ENCODE measurements at regions not wholly inside any gene's neighbourhood (a gene's known extent, or its start where the extent isn't known, plus 50 kb on each side); places are given as distances from the start of the nearest gene placed in this dataset.

GRCh38 chr7:118644346-118644745 lies 419.8 kb downstream of the ANKRD7 start:
- Histone ChIP-seq H3K79me2 (ENCODE audit: insufficient read depth, low read length) (no peaks in the 10 kb centered on the region), H3K9me2 (replicated peaks; ENCODE audit: insufficient read depth, low read length) (no peaks in the 10 kb centered on the region), H3K27me3 (ENCODE audit: low read length) (no peaks in the 10 kb centered on the region), H4K20me1 (ENCODE audit: low read depth, low read length) (no peaks in the 10 kb centered on the region), H3K36me3 (ENCODE audit: low read length) (no peaks in the 10 kb centered on the region), H2AFZ (ENCODE audit: low read depth, low read length, severe bottlenecking) (no peak overlapping the region), H3K4me2 (ENCODE audit: low read depth, low read length, poor library complexity, severe bottlenecking) (no peak overlapping the region), H3K9ac (ENCODE audit: low read length) (no peak overlapping the region), H3K9me3 (ENCODE audit: insufficient read depth, low read length) (no peaks in the 10 kb centered on the region), H3K27ac (ENCODE audit: low read depth, low read length) (no peak overlapping the region), H3F3A (ENCODE audit: insufficient read depth) (no peaks in the 10 kb centered on the region), H3K4me3 (ENCODE audit: insufficient read depth, low read length, poor library complexity, severe bottlenecking) (no peak overlapping the region)
- TF ChIP-seq, protein P1, sequence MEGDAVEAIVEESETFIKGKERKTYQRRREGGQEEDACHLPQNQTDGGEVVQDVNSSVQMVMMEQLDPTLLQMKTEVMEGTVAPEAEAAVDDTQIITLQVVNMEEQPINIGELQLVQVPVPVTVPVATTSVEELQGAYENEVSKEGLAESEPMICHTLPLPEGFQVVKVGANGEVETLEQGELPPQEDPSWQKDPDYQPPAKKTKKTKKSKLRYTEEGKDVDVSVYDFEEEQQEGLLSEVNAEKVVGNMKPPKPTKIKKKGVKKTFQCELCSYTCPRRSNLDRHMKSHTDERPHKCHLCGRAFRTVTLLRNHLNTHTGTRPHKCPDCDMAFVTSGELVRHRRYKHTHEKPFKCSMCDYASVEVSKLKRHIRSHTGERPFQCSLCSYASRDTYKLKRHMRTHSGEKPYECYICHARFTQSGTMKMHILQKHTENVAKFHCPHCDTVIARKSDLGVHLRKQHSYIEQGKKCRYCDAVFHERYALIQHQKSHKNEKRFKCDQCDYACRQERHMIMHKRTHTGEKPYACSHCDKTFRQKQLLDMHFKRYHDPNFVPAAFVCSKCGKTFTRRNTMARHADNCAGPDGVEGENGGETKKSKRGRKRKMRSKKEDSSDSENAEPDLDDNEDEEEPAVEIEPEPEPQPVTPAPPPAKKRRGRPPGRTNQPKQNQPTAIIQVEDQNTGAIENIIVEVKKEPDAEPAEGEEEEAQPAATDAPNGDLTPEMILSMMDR (IDR thresholded peaks at IDR 0.05; ENCODE audit: insufficient read depth, low read length, poor library complexity, severe bottlenecking), result no peak
- TF ChIP-seq EZH2phosphoT487 (conservative IDR thresholded peaks at IDR 0.05; ENCODE audit: low read length), result no peak

- Histone ChIP-seq H3K4me3 (ENCODE audit: insufficient read depth, low read length, poor library complexity, severe bottlenecking) (no peak overlapping the region), H3F3A (ENCODE audit: insufficient read depth) (no peaks in the 10 kb centered on the region), H3K9ac (ENCODE audit: low read length) (no peak overlapping the region), H3K9me2 (replicated peaks; ENCODE audit: insufficient read depth, low read length) (no peaks in the 10 kb centered on the region), H3K9me3 (ENCODE audit: insufficient read depth, low read length) (no peaks in the 10 kb centered on the region), H3K27me3 (ENCODE audit: low read length) (no peaks in the 10 kb centered on the region), H4K20me1 (ENCODE audit: low read depth, low read length) (no peaks in the 10 kb centered on the region), H3K79me2 (ENCODE audit: insufficient read depth, low read length) (no peaks in the 10 kb centered on the region), H3K27ac (ENCODE audit: low read depth, low read length) (no peak overlapping the region), H3K36me3 (ENCODE audit: low read length) (no peaks in the 10 kb centered on the region), H2AFZ (ENCODE audit: low read depth, low read length, severe bottlenecking) (no peak overlapping the region), H3K4me2 (ENCODE audit: low read depth, low read length, poor library complexity, severe bottlenecking) (no peak overlapping the region)
- TF ChIP-seq EZH2phosphoT487 (conservative IDR thresholded peaks at IDR 0.05; ENCODE audit: low read length), result no peak
- TF ChIP-seq, protein P1 (IDR thresholded peaks at IDR 0.05; ENCODE audit: insufficient read depth, low read length, poor library complexity, severe bottlenecking), result no peak
Measured at GRCh38 chr7:118648002-118648401, 423.5 kb downstream of the ANKRD7 start.

DNA sequence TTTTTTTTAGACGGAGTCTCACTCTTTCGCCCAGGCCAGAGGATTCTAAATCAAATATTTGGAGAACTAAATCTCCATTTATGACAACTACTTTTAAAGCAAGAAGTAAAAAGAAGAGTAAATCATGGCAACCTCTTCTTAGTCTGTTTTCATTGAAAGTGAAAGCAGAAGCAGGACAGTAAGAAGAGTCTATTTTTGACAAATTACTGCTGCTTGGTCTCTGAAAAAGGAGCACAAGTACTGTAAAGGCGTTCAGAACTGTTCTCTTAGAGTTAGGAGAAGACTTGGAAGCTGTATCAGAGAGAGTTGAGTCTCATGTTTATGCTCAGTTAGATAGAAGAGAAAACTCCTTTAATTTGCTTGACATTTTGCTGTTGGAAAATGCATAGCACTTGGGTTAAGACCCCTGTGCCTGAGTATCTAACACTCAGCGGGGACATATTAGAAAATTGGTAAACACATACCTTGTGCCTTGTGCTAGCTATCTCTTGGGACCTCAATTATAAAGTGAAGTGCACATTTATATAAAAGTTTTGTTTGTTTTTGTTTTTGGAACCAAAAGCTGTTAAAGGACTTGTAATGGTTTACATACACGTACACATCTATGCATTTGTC lies 433.0 kb downstream of the ANKRD7 start:
- Histone ChIP-seq H2AFZ (ENCODE audit: low read depth, low read length, severe bottlenecking) (peak overlapping the region; percentile 18), H3K4me3 (ENCODE audit: insufficient read depth, low read length, poor library complexity, severe bottlenecking) (no peak overlapping the region), H3K9ac (ENCODE audit: low read length) (peak overlapping the region; percentile 12; the same call in 1 of the 2 replicates), H4K20me1 (ENCODE audit: low read depth, low read length) (no peaks in the 10 kb centered on the region), H3K27ac (ENCODE audit: low read depth, low read length) (peak overlapping the region; percentile 42), H3K79me2 (ENCODE audit: insufficient read depth, low read length) (no peaks in the 10 kb centered on the region), H3F3A (ENCODE audit: insufficient read depth) (no peaks in the 10 kb centered on the region), H3K27me3 (ENCODE audit: low read length) (no peaks in the 10 kb centered on the region), H3K9me3 (ENCODE audit: insufficient read depth, low read length) (no peaks in the 10 kb centered on the region), H3K4me2 (ENCODE audit: low read depth, low read length, poor library complexity, severe bottlenecking) (peak overlapping the region; percentile 55), H3K36me3 (ENCODE audit: low read length) (no peaks in the 10 kb centered on the region), H3K9me2 (replicated peaks; ENCODE audit: insufficient read depth, low read length) (no peaks in the 10 kb centered on the region)
- TF ChIP-seq, protein P1 (IDR thresholded peaks at IDR 0.05; ENCODE audit: insufficient read depth, low read length, poor library complexity, severe bottlenecking), result no peak
- no peak for TF ChIP-seq EZH2phosphoT487 (conservative IDR thresholded peaks at IDR 0.05; ENCODE audit: low read length)
